Esophagus mucosa (tissue), 1 donor: ENCODE measurements at regions not wholly inside any gene's neighbourhood (a gene's known extent, or its start where the extent isn't known, plus 50 kb on each side); places are given as distances from the start of the nearest gene placed in this dataset.
"Not testable (repeated sequence)": the region's sequence is repeated elsewhere in the genome, so short reads cannot be mapped to it uniquely, and the experiment has no call there.

Source experiments
- ATAC-seq: fragments of 200-7000 bp; cut with Tn5 transposase; one replicate; pipeline ENCODE4 v1.9.1; 2020
- donor health status: DM: yes; HTN: yes; CAD: no.

GRCh38 chr2:58800881-58801280, 559.8 kb upstream of the FANCL start:
- ATAC-seq, result no peak

- ATAC-seq, result no peak
Observed at GRCh38 chr2:58798676-58799208, 557.6 kb upstream of the FANCL start.

GRCh38 chr2:58796239-58796910, 555.2 kb upstream of the FANCL start:
- ATAC-seq, result no peak

- no peak for ATAC-seq
Observed at GRCh38 chr2:58794916-58795315, 553.8 kb upstream of the FANCL start.

GRCh38 chr2:58794103-58794502, 553.0 kb upstream of the FANCL start:
- no peak for ATAC-seq

GRCh38 chr2:58788402-58788801, 547.3 kb upstream of the FANCL start:
- no peak for ATAC-seq

- no peak for ATAC-seq
Observed at GRCh38 chr2:58770846-58771245, 529.7 kb upstream of the FANCL start.

GRCh38 chr2:58769864-58770234, 528.7 kb upstream of the FANCL start:
- no peak for ATAC-seq

- no peak for ATAC-seq
Observed at GRCh38 chr2:58769111-58769863, 528.2 kb upstream of the FANCL start.

GRCh38 chr2:58768715-58769080, 527.6 kb upstream of the FANCL start:
- ATAC-seq, result no peak

- ATAC-seq, result no peak
Observed at GRCh38 chr2:58767828-58768714, 526.9 kb upstream of the FANCL start.

GRCh38 chr2:58764338-58765104, 523.4 kb upstream of the FANCL start:
- ATAC-seq, result no peak

- peak; percentile 82 for ATAC-seq
Observed at GRCh38 chr2:58762176-58762781, 521.2 kb upstream of the FANCL start.

- ATAC-seq, result no peak
Observed at GRCh38 chr2:58757971-58758370, 516.8 kb upstream of the FANCL start.

- no peak for ATAC-seq
Observed at GRCh38 chr2:58756336-58756735, 515.2 kb upstream of the FANCL start.

- not testable (repeated sequence) for ATAC-seq
Observed at GRCh38 chr2:58752507-58752906, 511.4 kb upstream of the FANCL start.

- not testable (repeated sequence) for ATAC-seq
Observed at GRCh38 chr2:58751676-58752075, 510.6 kb upstream of the FANCL start.

GRCh38 chr2:58749041-58749440, 507.9 kb upstream of the FANCL start:
- ATAC-seq, result no peak

GRCh38 chr2:58745334-58745733, 504.2 kb upstream of the FANCL start:
- not testable (repeated sequence) for ATAC-seq

- no peak for ATAC-seq
Observed at GRCh38 chr2:58740426-58740825, 499.3 kb upstream of the FANCL start.

GRCh38 chr2:58739033-58739432, 497.9 kb upstream of the FANCL start:
- no peak for ATAC-seq

GRCh38 chr2:58734365-58734764, 493.2 kb upstream of the FANCL start:
- ATAC-seq, result no peak
